ENCODE measurements at regions not wholly inside any gene's neighbourhood (a gene's known extent, or its start where the extent isn't known, plus 50 kb on each side); places are given as distances from the start of the nearest gene placed in this dataset.

- FAIRE-seq (no peak), DNase-seq (ENCODE audit: low read depth, low spot score) (no peak)
- dilution Hi-C loops (cut with MboI; ENCODE audit: extremely low pct_ligation_motif_present, low sequenced_read_pairs), result no loop called here
- Histone ChIP-seq H3K4me2 (ENCODE audit: control insufficient read depth, extremely low read depth, insufficient read depth, low read depth, low read length) (no peak overlapping the region), H3K79me2 (ENCODE audit: control insufficient read depth, insufficient read depth, low read length) (no peaks in the 10 kb centered on the region), H3K4me3 (ENCODE audit: control insufficient read depth in 2 of 3, extremely low read depth in 1 of 3, insufficient read depth in 2 of 3, low read depth in 1 of 3, low read length in 3 of 3) (no peak overlapping the region), H3K4me1 (ENCODE audit: control insufficient read depth, extremely low read depth, insufficient read depth, low read length) (no peaks in the 10 kb centered on the region), H4K20me1 (ENCODE audit: control insufficient read depth, extremely low read depth, insufficient read depth, low read length) (no peaks in the 10 kb centered on the region), H2AFZ (ENCODE audit: control insufficient read depth, low read length) (no peak overlapping the region), H3K27me3 (ENCODE audit: control insufficient read depth, extremely low read depth, insufficient read depth, low read length) (no peaks in the 10 kb centered on the region), H3K27ac (ENCODE audit: control insufficient read depth, insufficient read depth, low read length) (no peak overlapping the region), H3K9me1 (ENCODE audit: control insufficient read depth, extremely low read depth, insufficient read depth, low read length) (no peaks in the 10 kb centered on the region), H3K36me3 (ENCODE audit: control insufficient read depth in 2 of 2, extremely low read depth in 1 of 2, insufficient read depth in 2 of 2, low read length in 2 of 2) (no peaks in the 10 kb centered on the region), H3K9ac (ENCODE audit: control insufficient read depth, extremely low read depth, insufficient read depth, low read length) (no peak overlapping the region), H3K9me3 (ENCODE audit: control insufficient read depth, low read depth, low read length) (no peaks in the 10 kb centered on the region)
- TF ChIP-seq EZH2 (IDR thresholded peaks at IDR 0.05; ENCODE audit: low read length) (no peak), CTCF (optimal IDR thresholded peaks at IDR 0.05 in 1 of 3, IDR thresholded peaks at IDR 0.05 in 1 of 3, conservative IDR thresholded peaks at IDR 0.05 in 1 of 3; ENCODE audit: extremely low read depth in 1 of 3, insufficient read depth in 2 of 3, low read length in 3 of 3) (no peak)
Observed at GRCh38 chr13:109410868-109411267, 375.5 kb downstream of the IRS2 start.

GRCh38 chr13:109408591-109409382, 377.6 kb downstream of the IRS2 start:
- H3K9me1 ChIP-seq (ENCODE audit: control insufficient read depth, extremely low read depth, insufficient read depth, low read length), result no peaks in the 10 kb centered on the region
- H3K4me3 ChIP-seq (ENCODE audit: control insufficient read depth in 2 of 3, extremely low read depth in 1 of 3, insufficient read depth in 2 of 3, low read depth in 1 of 3, low read length in 3 of 3), result no peak overlapping the region
- no peak overlapping the region for H2AFZ ChIP-seq (ENCODE audit: control insufficient read depth, low read length)
- H3K4me1 ChIP-seq (ENCODE audit: control insufficient read depth, extremely low read depth, insufficient read depth, low read length), result no peaks in the 10 kb centered on the region
- dilution Hi-C loops (cut with MboI; ENCODE audit: extremely low pct_ligation_motif_present, low sequenced_read_pairs), result no loop called here
- no peaks in the 10 kb centered on the region for H3K79me2 ChIP-seq (ENCODE audit: control insufficient read depth, insufficient read depth, low read length)
- DNase-seq (ENCODE audit: low read depth, low spot score) (no peak), FAIRE-seq (no peak)
- H3K9ac ChIP-seq (ENCODE audit: control insufficient read depth, extremely low read depth, insufficient read depth, low read length), result no peak overlapping the region
- no peak overlapping the region for H3K27ac ChIP-seq (ENCODE audit: control insufficient read depth, insufficient read depth, low read length)
- no peaks in the 10 kb centered on the region for H3K9me3 ChIP-seq (ENCODE audit: control insufficient read depth, low read depth, low read length)
- H3K36me3 ChIP-seq (ENCODE audit: control insufficient read depth in 2 of 2, extremely low read depth in 1 of 2, insufficient read depth in 2 of 2, low read length in 2 of 2), result no peaks in the 10 kb centered on the region
- no peaks in the 10 kb centered on the region for H3K27me3 ChIP-seq (ENCODE audit: control insufficient read depth, extremely low read depth, insufficient read depth, low read length)
- H3K4me2 ChIP-seq (ENCODE audit: control insufficient read depth, extremely low read depth, insufficient read depth, low read depth, low read length), result no peak overlapping the region
- no peaks in the 10 kb centered on the region for H4K20me1 ChIP-seq (ENCODE audit: control insufficient read depth, extremely low read depth, insufficient read depth, low read length)
- TF ChIP-seq CTCF (optimal IDR thresholded peaks at IDR 0.05 in 1 of 3, IDR thresholded peaks at IDR 0.05 in 1 of 3, conservative IDR thresholded peaks at IDR 0.05 in 1 of 3; ENCODE audit: extremely low read depth in 1 of 3, insufficient read depth in 2 of 3, low read length in 3 of 3) (no peak), EZH2 (IDR thresholded peaks at IDR 0.05; ENCODE audit: low read length) (no peak)
